HEK293T (cell line): ENCODE measurements at regions not wholly inside any gene's neighbourhood (a gene's known extent, or its start where the extent isn't known, plus 50 kb on each side); places are given as distances from the start of the nearest gene placed in this dataset.

Source experiments
- BHLHE40 ChIP-seq: fragments of 450-650 bp; IDR thresholded peaks from 2 replicates; pipeline ENCODE4 v1.6.1; 2016; ENCODE audit warnings: mild to moderate bottlenecking, moderate library complexity, borderline replicate concordance
- CTBP1 ChIP-seq: fragments of 450-650 bp; IDR thresholded peaks from 2 replicates; pipeline ENCODE4 v1.6.1; 2016; ENCODE audit warnings: borderline replicate concordance
- ELF4 ChIP-seq: fragments of 450-650 bp; IDR thresholded peaks from 2 replicates; pipeline ENCODE4 v1.6.1; 2017; ENCODE audit warnings: antibody characterized with exemption
- FOXA1 ChIP-seq: fragments of 450-650 bp; IDR thresholded peaks from 2 replicates; pipeline ENCODE4 v1.6.1; 2016; ENCODE audit warnings: mild to moderate bottlenecking
- FOXK2 ChIP-seq: fragments of 450-650 bp; IDR thresholded peaks from 2 replicates; pipeline ENCODE4 v1.6.1; 2016; ENCODE audit warnings: mild to moderate bottlenecking
- FOXM1 ChIP-seq: fragments of 450-650 bp; IDR thresholded peaks from 2 replicates; pipeline ENCODE4 v1.6.1; 2017; ENCODE audit warnings: mild to moderate bottlenecking, borderline replicate concordance
- HDGF ChIP-seq: fragments of 450-650 bp; IDR thresholded peaks from 2 replicates; pipeline ENCODE4 v1.6.1; 2017; ENCODE audit warnings: antibody characterized with exemption, borderline replicate concordance
- L3MBTL2 ChIP-seq: fragments of 450-650 bp; conservative IDR thresholded peaks from 2 replicates; pipeline ENCODE4 v1.6.1; 2016; ENCODE audit warnings: mild to moderate bottlenecking
- LEF1 ChIP-seq: fragments of 450-650 bp; IDR thresholded peaks from 2 replicates; pipeline ENCODE4 v1.6.1; 2017; ENCODE audit warnings: mild to moderate bottlenecking, borderline replicate concordance
- NFRKB ChIP-seq: fragments of 450-650 bp; IDR thresholded peaks from 2 replicates; pipeline ENCODE4 v1.6.1; 2016; ENCODE audit warnings: mild to moderate bottlenecking, moderate library complexity
- SP1 ChIP-seq: fragments of 450-650 bp; IDR thresholded peaks from 2 replicates; pipeline ENCODE4 v1.6.1; 2017
- SUZ12 ChIP-seq: fragments of 450-650 bp; IDR thresholded peaks from 2 replicates; pipeline ENCODE4 v1.6.1; 2016; ENCODE audit warnings: mild to moderate bottlenecking
- ZNF384 ChIP-seq: fragments of 450-650 bp; IDR thresholded peaks from 2 replicates; pipeline ENCODE4 v1.6.1; 2016

- no peak for TF ChIP-seq FOXK2
- TF ChIP-seq FOXA1: no peak
- no peak for TF ChIP-seq HDGF
- TF ChIP-seq ELF4: no peak
- no peak for TF ChIP-seq ZNF384
- TF ChIP-seq LEF1: no peak
- no peak for TF ChIP-seq SUZ12
- TF ChIP-seq L3MBTL2: no peak
- no peak for TF ChIP-seq SP1
- no peak for TF ChIP-seq CTBP1
- TF ChIP-seq NFRKB: no peak
- TF ChIP-seq FOXM1: no peak
- TF ChIP-seq BHLHE40: no peak
These were observed 87.1 kb upstream of the PAK5 start for GRCh38 chr20:9926007-9926406.
